ENCODE measurements at regions not wholly inside any gene's neighbourhood (a gene's known extent, or its start where the extent isn't known, plus 50 kb on each side); places are given as distances from the start of the nearest gene placed in this dataset.
"Not testable (repeated sequence)": the region's sequence is repeated elsewhere in the genome, so short reads cannot be mapped to it uniquely, and the experiment has no call there.

DNA sequence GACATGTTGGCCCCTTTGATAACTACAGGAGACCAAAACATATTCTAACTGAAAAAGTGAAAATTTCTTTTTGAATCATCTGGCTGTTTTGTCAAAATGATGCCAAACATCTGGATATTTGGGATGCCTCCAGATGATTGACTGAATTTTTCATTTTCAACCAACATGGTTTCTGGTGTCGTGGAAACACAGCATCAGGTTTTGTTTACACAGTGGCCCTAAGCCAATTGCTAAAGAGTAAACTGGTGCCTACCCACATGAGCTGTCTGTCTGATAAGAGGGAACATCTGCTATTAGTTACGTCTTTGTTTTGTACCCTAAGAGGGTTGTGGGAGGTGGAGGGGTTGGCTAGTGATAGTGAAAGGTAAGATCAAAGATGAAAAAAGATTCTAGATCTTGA lies 204.8 kb downstream of the KCNK2 start:
- no peaks in the 10 kb centered on the region for H3K36me3 ChIP-seq
- no peaks in the 10 kb centered on the region for H3K4me1 ChIP-seq (ENCODE audit: low read depth)
- H3K27me3 ChIP-seq = no peaks in the 10 kb centered on the region
- TF ChIP-seq CTCF (IDR thresholded peaks at IDR 0.05; ENCODE audit: low read depth, low read length) = no peak
- no peak for DNase-seq (ENCODE audit: low read depth in 1 of 2, low spot score in 1 of 2)
- H3K4me3 ChIP-seq = no peak overlapping the region
- no peak overlapping the region for H3K27ac ChIP-seq
- no peaks in the 10 kb centered on the region for H3K9me3 ChIP-seq (ENCODE audit: low read depth)

GRCh38 chr1:215290018-215290417 lies 207.5 kb downstream of the KCNK2 start:
- no peak for TF ChIP-seq CTCF (IDR thresholded peaks at IDR 0.05; ENCODE audit: low read depth, low read length)

DNA sequence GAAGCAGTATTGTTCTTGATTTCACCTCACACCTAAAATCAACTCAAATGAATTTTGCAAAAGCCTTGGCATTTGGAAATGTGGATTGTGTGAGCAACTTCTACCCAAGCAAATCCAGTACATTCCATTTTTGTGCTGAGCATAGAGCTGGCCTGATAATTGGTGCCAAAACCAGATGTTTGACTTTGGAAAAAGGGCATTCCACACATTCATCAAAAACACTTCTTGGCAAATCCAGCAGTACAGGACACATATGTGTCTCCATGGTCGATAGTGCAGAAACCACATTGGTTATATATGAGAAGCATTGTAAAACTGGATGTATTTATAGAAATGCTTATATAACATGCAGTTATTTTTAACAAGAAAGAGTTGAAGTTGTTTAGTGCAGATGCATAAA lies 210.4 kb downstream of the KCNK2 start:
- H3K4me3 ChIP-seq = no peak overlapping the region
- no peak overlapping the region for H3K27ac ChIP-seq
- H3K9me3 ChIP-seq (ENCODE audit: low read depth) = no peaks in the 10 kb centered on the region
- H3K36me3 ChIP-seq = no peaks in the 10 kb centered on the region
- no peak for DNase-seq (ENCODE audit: low read depth in 1 of 2, low spot score in 1 of 2)
- TF ChIP-seq CTCF (IDR thresholded peaks at IDR 0.05; ENCODE audit: low read depth, low read length) = no peak
- no peaks in the 10 kb centered on the region for H3K4me1 ChIP-seq (ENCODE audit: low read depth)
- H3K27me3 ChIP-seq = no peaks in the 10 kb centered on the region

More at GRCh38 chr1:215290018-215290417, 207.5 kb downstream of the KCNK2 start:
- H3K36me3 ChIP-seq = no peaks in the 10 kb centered on the region
- H3K27ac ChIP-seq = no peak overlapping the region
- DNase-seq (ENCODE audit: low read depth in 1 of 2, low spot score in 1 of 2) = no peak
- H3K9me3 ChIP-seq (ENCODE audit: low read depth) = no peaks in the 10 kb centered on the region
- no peak overlapping the region for H3K4me3 ChIP-seq
- no peaks in the 10 kb centered on the region for H3K27me3 ChIP-seq
- no peaks in the 10 kb centered on the region for H3K4me1 ChIP-seq (ENCODE audit: low read depth)

- Histone ChIP-seq H3K4me3 (no peak overlapping the region), H3K9me3 (ENCODE audit: low read depth) (no peaks in the 10 kb centered on the region), H3K36me3 (no peaks in the 10 kb centered on the region), H3K27ac (no peak overlapping the region), H3K4me1 (ENCODE audit: low read depth) (no peaks in the 10 kb centered on the region), H3K27me3 (no peaks in the 10 kb centered on the region)
- TF ChIP-seq CTCF (IDR thresholded peaks at IDR 0.05; ENCODE audit: low read depth, low read length) = no peak
- no peak for DNase-seq (ENCODE audit: low read depth in 1 of 2, low spot score in 1 of 2)
These were observed 223.9 kb downstream of the KCNK2 start for GRCh38 chr1:215306426-215306825.

DNA sequence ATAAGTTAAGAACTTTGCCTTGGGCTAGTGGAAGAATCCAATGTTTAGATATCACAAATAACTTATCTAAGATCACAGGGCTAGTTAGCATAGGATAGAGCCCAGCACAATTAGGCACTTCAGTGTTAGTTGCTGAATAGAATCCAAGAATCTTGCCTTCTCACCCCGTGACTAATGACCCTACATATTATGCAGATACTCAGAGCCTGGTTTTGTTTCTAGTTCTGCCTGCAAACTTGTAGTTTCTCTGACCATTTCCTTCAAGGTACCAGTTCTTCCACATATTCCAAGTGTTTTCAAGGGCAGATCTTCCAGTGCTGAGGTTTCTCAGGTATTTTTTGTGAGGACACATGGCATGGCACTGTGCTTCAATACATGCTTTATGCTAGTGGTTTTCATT lies 239.3 kb downstream of the KCNK2 start:
- DNase-seq (ENCODE audit: low read depth in 1 of 2, low spot score in 1 of 2) = no peak
- TF ChIP-seq CTCF (IDR thresholded peaks at IDR 0.05; ENCODE audit: low read depth, low read length) = no peak
- no peak overlapping the region for H3K4me3 ChIP-seq
- no peaks in the 10 kb centered on the region for H3K9me3 ChIP-seq (ENCODE audit: low read depth)
- no peaks in the 10 kb centered on the region for H3K27me3 ChIP-seq
- no peaks in the 10 kb centered on the region for H3K4me1 ChIP-seq (ENCODE audit: low read depth)
- no peak overlapping the region for H3K27ac ChIP-seq
- no peaks in the 10 kb centered on the region for H3K36me3 ChIP-seq

DNA sequence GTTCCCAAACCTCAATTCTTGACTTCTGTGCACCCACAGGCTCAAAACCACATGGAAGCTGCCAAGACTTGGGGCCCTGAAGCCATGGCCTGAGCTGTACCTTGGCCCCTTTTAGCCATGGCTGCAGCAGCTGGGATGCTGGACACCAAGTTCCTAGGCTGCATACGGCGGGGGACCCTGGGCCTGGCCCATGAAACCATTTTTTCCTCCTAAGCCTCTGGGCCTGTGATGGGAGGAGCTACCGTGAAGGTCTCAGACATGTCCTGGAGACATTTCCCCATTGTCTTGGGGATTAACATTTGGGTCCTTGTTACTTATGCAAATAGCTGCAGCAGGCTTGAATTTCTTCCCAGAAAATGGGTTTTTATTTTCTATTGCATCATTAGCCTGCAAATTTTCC lies 241.5 kb downstream of the KCNK2 start:
- H3K27me3 ChIP-seq; H3K4me1 ChIP-seq (ENCODE audit: low read depth); H3K9me3 ChIP-seq (ENCODE audit: low read depth); H3K36me3 ChIP-seq; H3K4me3 ChIP-seq; H3K27ac ChIP-seq; DNase-seq (ENCODE audit: low read depth in 1 of 2, low spot score in 1 of 2): not testable (repeated sequence)

Measured in cardiac muscle cell (in vitro differentiated cells and primary cell).